ENCODE measurements at regions not wholly inside any gene's neighbourhood (a gene's known extent, or its start where the extent isn't known, plus 50 kb on each side); places are given as distances from the start of the nearest gene placed in this dataset.

DNA sequence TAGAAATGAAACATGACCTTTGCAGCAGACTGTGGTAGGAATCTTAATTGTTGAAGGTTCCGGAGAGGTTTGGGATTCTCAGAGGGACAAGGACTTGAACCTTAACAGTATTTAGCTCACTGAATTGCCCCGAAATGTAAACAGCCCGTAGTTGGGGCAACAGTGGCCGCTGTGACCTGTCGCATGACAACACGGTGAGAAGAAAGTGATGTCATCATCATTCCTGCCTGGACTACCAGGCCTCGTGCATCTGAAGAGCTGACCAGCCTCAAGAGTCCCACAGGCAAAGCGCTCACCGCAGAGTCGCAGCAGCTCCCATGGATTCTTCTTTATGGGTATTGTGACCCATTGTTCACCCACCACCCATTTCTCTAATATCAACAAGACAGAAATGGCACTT is 250.6 kb downstream of the KLF6 start:
- whole genome bisulfite sequencing, 2 experiments (ENCODE audit: extremely low coverage in 2 of 2, insufficient read length in 1 of 2), result 86% methylated on average over 6 of the region's 10 CpGs; no CpG with 5 or more reads in 1 of the 2 experiments
- no peak for ATAC-seq (ENCODE audit: low read depth)
- intact Hi-C loops (cut with micrococcal nuclease), result no loop called here
- no peak overlapping the region for H3K56ac ChIP-seq (ENCODE audit: extremely low read depth, insufficient read depth, low read length)
- H3K4me1 ChIP-seq (ENCODE audit: control insufficient read depth, insufficient read depth, low read length), result peaks cover 15% of the 10 kb centered on the region
- H3K4me3 ChIP-seq (ENCODE audit: insufficient read depth, low read depth, low read length), result no peak overlapping the region
- no peaks in the 10 kb centered on the region for H3K9me3 ChIP-seq (ENCODE audit: control insufficient read depth, insufficient read depth, low read length)
- DNase-seq, result peak; percentile 48
- no peak overlapping the region for H4K5ac ChIP-seq (ENCODE audit: low read depth, low read length)
- H3K79me1 ChIP-seq (ENCODE audit: low read depth in 1 of 2, low read length in 2 of 2), result no peaks in the 10 kb centered on the region
- in situ Hi-C loops (cut with MboI; ENCODE audit: low sequenced_read_pairs), result no loop called here
- no peak overlapping the region for H2BK20ac ChIP-seq (ENCODE audit: low read depth, low read length)
- H3K4me2 ChIP-seq (ENCODE audit: low read depth, low read length), result no peak overlapping the region
- H3K27me3 ChIP-seq (ENCODE audit: control insufficient read depth, insufficient read depth, low read length), result no peaks in the 10 kb centered on the region
- no peak overlapping the region for H2BK120ac ChIP-seq (ENCODE audit: low read depth, low read length)
- no peak overlapping the region for H4K91ac ChIP-seq (ENCODE audit: insufficient read depth, low read depth, low read length)
- peaks cover 5% of the 10 kb centered on the region for H3K9me1 ChIP-seq (ENCODE audit: insufficient read depth, low read length)
- dilution Hi-C loops (cut with HindIII; ENCODE audit: low sequenced_read_pairs, unreplicated experiment), result no loop called here
- no peak overlapping the region for H4K8ac ChIP-seq (ENCODE audit: low read depth in 2 of 2, low read length in 2 of 2)
- no peak overlapping the region for H3K18ac ChIP-seq (ENCODE audit: low read depth, low read length)
- peak overlapping the region; percentile 70; the same call in 1 of the 3 replicates for H2BK15ac ChIP-seq (ENCODE audit: low read depth, low read length)
- H2BK5ac ChIP-seq (ENCODE audit: low read depth, low read length, poor library complexity, severe bottlenecking), result no peak overlapping the region
- H4K20me1 ChIP-seq (ENCODE audit: insufficient read depth, low read length), result no peaks in the 10 kb centered on the region
- ChIA-PET POLR2A (ENCODE audit: unreplicated experiment) (no interaction called here), CTCF (no interaction called here)
- peak overlapping the region; percentile 31; the same call in 1 of the 2 replicates for H3K14ac ChIP-seq (replicated peaks; ENCODE audit: low read depth, low read length)
- H2AK5ac ChIP-seq (ENCODE audit: low read depth, low read length), result peak overlapping the region; percentile 40; the same call in 1 of the 2 replicates
- no peaks in the 10 kb centered on the region for H3K36me3 ChIP-seq (ENCODE audit: control insufficient read depth, insufficient read depth, low read length)
- H2AFZ ChIP-seq (replicated peaks; ENCODE audit: low read length, poor library complexity), result peak overlapping the region; percentile 57
- H3K23ac ChIP-seq (ENCODE audit: low read depth, low read length), result no peak overlapping the region
- TF ChIP-seq, protein P1, sequence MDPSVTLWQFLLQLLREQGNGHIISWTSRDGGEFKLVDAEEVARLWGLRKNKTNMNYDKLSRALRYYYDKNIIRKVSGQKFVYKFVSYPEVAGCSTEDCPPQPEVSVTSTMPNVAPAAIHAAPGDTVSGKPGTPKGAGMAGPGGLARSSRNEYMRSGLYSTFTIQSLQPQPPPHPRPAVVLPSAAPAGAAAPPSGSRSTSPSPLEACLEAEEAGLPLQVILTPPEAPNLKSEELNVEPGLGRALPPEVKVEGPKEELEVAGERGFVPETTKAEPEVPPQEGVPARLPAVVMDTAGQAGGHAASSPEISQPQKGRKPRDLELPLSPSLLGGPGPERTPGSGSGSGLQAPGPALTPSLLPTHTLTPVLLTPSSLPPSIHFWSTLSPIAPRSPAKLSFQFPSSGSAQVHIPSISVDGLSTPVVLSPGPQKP (IDR thresholded peaks at IDR 0.05; ENCODE audit: borderline replicate concordance, low read depth, low read length), result no peak
- TF ChIP-seq CEBPB (IDR thresholded peaks at IDR 0.05; ENCODE audit: low read depth, low read length), result peak; percentile 19; the same call in 1 of the 2 replicates
- BruUV-seq (replicated peaks), result no TSS peak
- no peak overlapping the region for H3K27ac ChIP-seq (ENCODE audit: insufficient read depth, low read length)
- H2AK9ac ChIP-seq (replicated peaks; ENCODE audit: low read depth, low read length, poor library complexity), result no peak overlapping the region
- no peak overlapping the region for H3K4ac ChIP-seq (ENCODE audit: low read depth, low read length)
- no peak overlapping the region for H3K9ac ChIP-seq (ENCODE audit: low read depth, low read length)
